ENCODE measurements at regions not wholly inside any gene's neighbourhood (a gene's known extent, or its start where the extent isn't known, plus 50 kb on each side); places are given as distances from the start of the nearest gene placed in this dataset.

DNA sequence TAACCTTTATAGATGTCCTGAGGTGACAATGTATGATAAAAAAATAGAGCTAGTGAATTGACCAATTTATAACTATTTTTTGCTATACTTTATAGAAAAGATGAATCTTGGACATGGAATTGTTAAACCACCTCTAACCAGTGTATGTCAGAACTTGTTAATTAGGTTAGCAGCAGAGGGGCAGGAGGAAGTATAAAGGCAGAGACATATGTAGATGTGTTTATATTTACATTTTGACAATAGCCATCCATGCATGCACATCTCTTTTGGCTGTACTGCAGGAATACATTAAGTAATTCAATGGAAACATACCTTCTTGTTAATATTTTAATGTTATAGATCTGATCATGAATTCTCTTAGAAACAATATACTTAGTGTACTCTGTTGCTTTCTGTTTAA, 254.6 kb upstream of the NT5E start:
- no peak for TF ChIP-seq CTCF (IDR thresholded peaks at IDR 0.05)
- H3K4me3 Mint-ChIP-seq = no peak overlapping the region
- H3K4me1 Mint-ChIP-seq (ENCODE audit: low read depth) = no peaks in the 10 kb centered on the region
- H3K36me3 Mint-ChIP-seq (ENCODE audit: low read depth) = no peaks in the 10 kb centered on the region
- H3K27me3 Mint-ChIP-seq = no peaks in the 10 kb centered on the region
- peaks cover 2% of the 10 kb centered on the region for H3K9me3 Mint-ChIP-seq
- CTCF ChIA-PET = interaction anchor here (1.0 kb wide), 1 partner anchor 128 kb away, joined by 4 read pairs; no protein-coding TSS in a partner anchor
- ATAC-seq (no peak), DNase-seq (no peak)
- POLR2A ChIA-PET = no interaction called here
- intact Hi-C loops (cut with micrococcal nuclease) = no loop called here
- no peak overlapping the region for H3K27ac Mint-ChIP-seq

GRCh38 chr6:85193339-85193738, 256.5 kb upstream of the NT5E start:
- TF ChIP-seq CTCF (IDR thresholded peaks at IDR 0.05) = no peak
- Mint-ChIP-seq H3K36me3 (ENCODE audit: low read depth) (no peaks in the 10 kb centered on the region), H3K4me1 (ENCODE audit: low read depth) (no peaks in the 10 kb centered on the region), H3K27ac (no peak overlapping the region), H3K9me3 (peaks cover 7% of the 10 kb centered on the region), H3K4me3 (no peak overlapping the region), H3K27me3 (no peaks in the 10 kb centered on the region)
- ChIA-PET CTCF (no interaction called here), POLR2A (no interaction called here)
- intact Hi-C loops (cut with micrococcal nuclease) = no loop called here
- DNase-seq = no peak
- no peak for ATAC-seq

DNA sequence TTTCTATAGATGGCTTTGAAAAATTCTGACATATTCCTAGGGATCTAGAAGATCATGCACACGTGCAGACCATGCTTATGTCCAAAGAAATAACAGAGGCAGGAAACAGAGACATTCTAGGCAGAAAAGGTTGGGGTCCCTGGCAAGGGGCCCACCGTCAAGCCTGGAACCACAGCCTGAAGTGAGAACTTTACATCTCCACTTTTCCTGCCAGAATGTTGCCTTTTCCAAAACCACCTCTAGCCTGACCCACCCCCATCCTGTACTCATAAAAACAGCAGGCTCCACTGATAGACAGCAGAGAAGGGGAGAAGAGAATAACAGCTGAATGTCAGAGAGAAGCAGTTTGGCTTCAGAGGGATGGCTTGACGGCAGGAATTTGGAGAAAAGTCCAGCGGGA, 257.3 kb upstream of the NT5E start:
- POLR2A ChIA-PET = no interaction called here
- Mint-ChIP-seq H3K4me1 (ENCODE audit: low read depth) (no peaks in the 10 kb centered on the region), H3K4me3 (no peak overlapping the region), H3K36me3 (ENCODE audit: low read depth) (no peaks in the 10 kb centered on the region), H3K27ac (no peak overlapping the region), H3K9me3 (peaks cover 7% of the 10 kb centered on the region), H3K27me3 (no peaks in the 10 kb centered on the region)
- TF ChIP-seq CTCF (IDR thresholded peaks at IDR 0.05) = no peak
- CTCF ChIA-PET = no interaction called here
- intact Hi-C loops (cut with micrococcal nuclease) = no loop called here
- DNase-seq (no peak), ATAC-seq (no peak)

- H3K27ac Mint-ChIP-seq = no peak overlapping the region
- ATAC-seq (no peak), DNase-seq (no peak)
- H3K9me3 Mint-ChIP-seq = peaks cover 7% of the 10 kb centered on the region
- ChIA-PET POLR2A (no interaction called here), CTCF (no interaction called here)
- no peak for TF ChIP-seq CTCF (IDR thresholded peaks at IDR 0.05)
- no peak overlapping the region for H3K4me3 Mint-ChIP-seq
- no peaks in the 10 kb centered on the region for H3K27me3 Mint-ChIP-seq
- intact Hi-C loops (cut with micrococcal nuclease) = no loop called here
- no peaks in the 10 kb centered on the region for H3K36me3 Mint-ChIP-seq (ENCODE audit: low read depth)
- no peaks in the 10 kb centered on the region for H3K4me1 Mint-ChIP-seq (ENCODE audit: low read depth)
Measured at GRCh38 chr6:85192186-85192585, 257.7 kb upstream of the NT5E start.

- no peaks in the 10 kb centered on the region for H3K36me3 Mint-ChIP-seq (ENCODE audit: low read depth)
- ATAC-seq (no peak), DNase-seq (no peak)
- no peak overlapping the region for H3K4me3 Mint-ChIP-seq
- ChIA-PET POLR2A (no interaction called here), CTCF (interaction anchor here (1.7 kb wide), 1 partner anchor 131 kb away, joined by 3 read pairs; no protein-coding TSS in a partner anchor)
- peaks cover 7% of the 10 kb centered on the region for H3K9me3 Mint-ChIP-seq
- H3K27ac Mint-ChIP-seq = no peak overlapping the region
- intact Hi-C loops (cut with micrococcal nuclease) = no loop called here
- H3K27me3 Mint-ChIP-seq = no peaks in the 10 kb centered on the region
- TF ChIP-seq CTCF (IDR thresholded peaks at IDR 0.05) = no peak
- H3K4me1 Mint-ChIP-seq (ENCODE audit: low read depth) = no peaks in the 10 kb centered on the region
Measured at GRCh38 chr6:85191656-85192055, 258.2 kb upstream of the NT5E start.
